Spinal cord (tissue), 9 donors: ENCODE measurements at regions not wholly inside any gene's neighbourhood (a gene's known extent, or its start where the extent isn't known, plus 50 kb on each side); places are given as distances from the start of the nearest gene placed in this dataset.

Experiments used
- DNase-seq, 6 donors: peaks; one replicate each; pipeline versions ENCODE4 v3.0.0 to v3.0.0-alpha.2; 2013 to 2015; ENCODE audit warnings: low spot score in 6 of 6, low read depth in 4 of 6
- H3K27ac ChIP-seq: one replicate; pipeline ENCODE4 v1.5.1; 2013; ENCODE audit warnings: low read depth, low read length, control low read depth
- H3K27me3 ChIP-seq: one replicate; pipeline ENCODE4 v1.6.1; 2013; ENCODE audit warnings: low read length; ENCODE audit not compliant: control insufficient read depth, insufficient read depth
- H3K36me3 ChIP-seq: one replicate; pipeline ENCODE4 v1.6.1; 2013; ENCODE audit warnings: low read length; ENCODE audit not compliant: control insufficient read depth, insufficient read depth
- H3K4me1 ChIP-seq: one replicate; pipeline ENCODE4 v1.6.1; 2013; ENCODE audit warnings: low read length; ENCODE audit not compliant: control insufficient read depth, insufficient read depth
- H3K4me3 ChIP-seq: one replicate; pipeline ENCODE4 v1.5.1; 2013; ENCODE audit warnings: low read depth, low read length, control low read depth
- H3K9me3 ChIP-seq: one replicate; pipeline ENCODE4 v1.6.1; 2013; ENCODE audit warnings: low read length; ENCODE audit not compliant: control insufficient read depth, insufficient read depth
- WGBS: methylation state at CpG from one replicate; pipeline ENCODE4 v1.1.5; 2013; ENCODE audit warnings: missing lambda C conversion rate; ENCODE audit not compliant: insufficient coverage; 5-methylcytosine and 5-hydroxymethylcytosine counted together
- donor health status: healthy.

- Histone ChIP-seq H3K4me3 (no peak overlapping the region), H3K27ac (no peak overlapping the region), H3K27me3 (no peaks in the 10 kb centered on the region), H3K9me3 (no peaks in the 10 kb centered on the region), H3K36me3 (no peaks in the 10 kb centered on the region), H3K4me1 (no peaks in the 10 kb centered on the region)
- WGBS = 94% methylated on average over 2 of the region's 3 CpGs
- DNase-seq = no peak
These were observed 305.1 kb downstream of the IGSF11 start for GRCh38 chr3:118729546-118729945.

- H3K27me3 ChIP-seq = no peaks in the 10 kb centered on the region
- no peaks in the 10 kb centered on the region for H3K9me3 ChIP-seq
- WGBS = 78% methylated on average over 1 of the region's 2 CpGs
- no peaks in the 10 kb centered on the region for H3K36me3 ChIP-seq
- H3K27ac ChIP-seq = no peak overlapping the region
- no peak overlapping the region for H3K4me3 ChIP-seq
- no peaks in the 10 kb centered on the region for H3K4me1 ChIP-seq
- DNase-seq = no peak
These were observed 300.0 kb downstream of the IGSF11 start for GRCh38 chr3:118734664-118735063.

GRCh38 chr3:118736107-118736506 is 298.5 kb downstream of the IGSF11 start:
- Histone ChIP-seq H3K9me3 (no peaks in the 10 kb centered on the region), H3K36me3 (no peaks in the 10 kb centered on the region), H3K27ac (no peak overlapping the region), H3K4me1 (no peaks in the 10 kb centered on the region), H3K4me3 (no peak overlapping the region), H3K27me3 (no peaks in the 10 kb centered on the region)
- DNase-seq = peak in 1 of 6 donors; percentile 78
- 77% methylated on average over 2 of the region's 2 CpGs for WGBS

- H3K4me3 ChIP-seq = no peak overlapping the region
- WGBS = 100% methylated on average over 1 of the region's 2 CpGs
- no peaks in the 10 kb centered on the region for H3K36me3 ChIP-seq
- no peak overlapping the region for H3K27ac ChIP-seq
- H3K27me3 ChIP-seq = no peaks in the 10 kb centered on the region
- no peaks in the 10 kb centered on the region for H3K4me1 ChIP-seq
- DNase-seq = no peak
- H3K9me3 ChIP-seq = no peaks in the 10 kb centered on the region
These were observed 293.8 kb downstream of the IGSF11 start for GRCh38 chr3:118740722-118741290.

- no peak overlapping the region for H3K27ac ChIP-seq
- WGBS = 88% methylated on average over 1 of the region's 2 CpGs
- H3K27me3 ChIP-seq = no peaks in the 10 kb centered on the region
- no peaks in the 10 kb centered on the region for H3K4me1 ChIP-seq
- no peak overlapping the region for H3K4me3 ChIP-seq
- no peaks in the 10 kb centered on the region for H3K9me3 ChIP-seq
- H3K36me3 ChIP-seq = no peaks in the 10 kb centered on the region
- DNase-seq = no peak
These were observed 291.9 kb downstream of the IGSF11 start for GRCh38 chr3:118742760-118743159.

GRCh38 chr3:118744186-118744585 is 290.5 kb downstream of the IGSF11 start:
- Histone ChIP-seq H3K27ac (no peak overlapping the region), H3K27me3 (no peaks in the 10 kb centered on the region), H3K4me1 (no peaks in the 10 kb centered on the region), H3K4me3 (no peak overlapping the region), H3K9me3 (no peaks in the 10 kb centered on the region), H3K36me3 (no peaks in the 10 kb centered on the region)
- no peak for DNase-seq
- WGBS = 29% methylated on average over 1 of the region's 2 CpGs

GRCh38 chr3:118754406-118755252 is 280.0 kb downstream of the IGSF11 start:
- H3K27ac ChIP-seq = no peak overlapping the region
- DNase-seq = peak in 5 of 6 donors; percentile 18 to 54 (median 38)
- no peak overlapping the region for H3K4me3 ChIP-seq
- WGBS = 77% methylated on average over 2 of the region's 7 CpGs
- no peaks in the 10 kb centered on the region for H3K4me1 ChIP-seq
- no peaks in the 10 kb centered on the region for H3K36me3 ChIP-seq
- peaks cover 4% of the 10 kb centered on the region for H3K9me3 ChIP-seq
- no peaks in the 10 kb centered on the region for H3K27me3 ChIP-seq

GRCh38 chr3:118755253-118755801 is 279.3 kb downstream of the IGSF11 start:
- WGBS = no CpG with 5 or more reads among the region's 3 CpGs
- no peak overlapping the region for H3K4me3 ChIP-seq
- H3K27me3 ChIP-seq = no peaks in the 10 kb centered on the region
- no peaks in the 10 kb centered on the region for H3K36me3 ChIP-seq
- H3K4me1 ChIP-seq = no peaks in the 10 kb centered on the region
- DNase-seq = peak in 1 of 6 donors; percentile 95
- no peak overlapping the region for H3K27ac ChIP-seq
- peaks cover 4% of the 10 kb centered on the region for H3K9me3 ChIP-seq

- H3K4me3 ChIP-seq = no peak overlapping the region
- no peaks in the 10 kb centered on the region for H3K27me3 ChIP-seq
- no peaks in the 10 kb centered on the region for H3K36me3 ChIP-seq
- peak in 1 of 6 donors; percentile 36 for DNase-seq
- H3K4me1 ChIP-seq = no peaks in the 10 kb centered on the region
- no peak overlapping the region for H3K27ac ChIP-seq
- 70% methylated on average over 1 of the region's 5 CpGs for WGBS
- H3K9me3 ChIP-seq = no peaks in the 10 kb centered on the region
These were observed 273.9 kb downstream of the IGSF11 start for GRCh38 chr3:118760585-118761290.
